Activated T-helper 1 cell treated with anti-CD3 and anti-CD28 coated beads, Interleukin-12 subunit alpha, Interleukin-12 subunit beta, Interleukin-2, Interleukin-4 antibody, amounts not matched to agents 30 ng/mL and 10 ng/mL and 1 ng/mL, durations not matched to agents 14 hours and 24 hours and 36 hours (primary cell): ENCODE measurements at regions not wholly inside any gene's neighbourhood (a gene's known extent, or its start where the extent isn't known, plus 50 kb on each side); places are given as distances from the start of the nearest gene placed in this dataset.
A peak's percentile ranks its signal among the peaks of the same experiment; 100 is the strongest.
"Not testable (repeated sequence)": the region's sequence is repeated elsewhere in the genome, so short reads cannot be mapped to it uniquely, and the experiment has no call there.

Experiments
- DNase-seq: peaks from one replicate; pipeline ENCODE4 v3.0.0; 2021; ENCODE audit warnings: low spot score
- H3K27ac Mint-ChIP-seq: one replicate; pipeline ENCODE4 v1.8.0; 2021; ENCODE audit warnings: mild to moderate bottlenecking, mixed read lengths
- H3K27me3 Mint-ChIP-seq: one replicate; pipeline ENCODE4 v1.8.0; 2022; ENCODE audit warnings: mild to moderate bottlenecking, moderate library complexity, mixed read lengths; ENCODE audit not compliant: insufficient read depth
- H3K36me3 Mint-ChIP-seq: one replicate; pipeline ENCODE4 v1.8.0; 2021; ENCODE audit warnings: low read depth, mixed read lengths
- H3K4me1 Mint-ChIP-seq: one replicate; pipeline ENCODE4 v1.8.0; 2021; ENCODE audit warnings: low read depth, mixed read lengths
- H3K4me3 Mint-ChIP-seq: one replicate; pipeline ENCODE4 v1.8.0; 2021; ENCODE audit warnings: mild to moderate bottlenecking, moderate library complexity, mixed read lengths
- H3K9me3 Mint-ChIP-seq: one replicate; pipeline ENCODE4 v1.8.0; 2021; ENCODE audit warnings: mixed read lengths
- intact Hi-C: fragments of 100-400 bp; cut with micrococcal nuclease; formaldehyde crosslinking; loops from one replicate; pipeline ENCODE4 v1.15.1; 2024

GRCh38 chr6:27547157-27548075, 74.5 kb upstream of the ZNF184 start:
- intact Hi-C loops, result no loop called here
- Mint-ChIP-seq H3K27me3 (peaks cover 76% of the 10 kb centered on the region), H3K4me3 (peak overlapping the region; percentile 62), H3K9me3 (peaks cover 18% of the 10 kb centered on the region), H3K36me3 (no peaks in the 10 kb centered on the region), H3K27ac (no peak overlapping the region), H3K4me1 (peaks cover 27% of the 10 kb centered on the region)
- DNase-seq, result no peak

- Mint-ChIP-seq H3K4me1 (peaks cover 27% of the 10 kb centered on the region), H3K27ac (no peak overlapping the region), H3K4me3 (no peak overlapping the region), H3K9me3 (peaks cover 18% of the 10 kb centered on the region), H3K36me3 (no peaks in the 10 kb centered on the region), H3K27me3 (peaks cover 82% of the 10 kb centered on the region)
- no peak for DNase-seq
- intact Hi-C loops, result no loop called here
Measured at GRCh38 chr6:27546522-27546921, 73.6 kb upstream of the ZNF184 start.

- intact Hi-C loops, result loop anchor here (2.0 kb wide), 1 partner anchor 13 kb away; no protein-coding TSS in a partner anchor
- Mint-ChIP-seq H3K9me3 (peaks cover 18% of the 10 kb centered on the region), H3K4me1 (peaks cover 27% of the 10 kb centered on the region), H3K27ac (no peak overlapping the region), H3K36me3 (no peaks in the 10 kb centered on the region), H3K4me3 (peak overlapping the region; percentile 77), H3K27me3 (peaks cover 86% of the 10 kb centered on the region)
- DNase-seq, result peak; percentile 10
Measured at GRCh38 chr6:27545271-27546046, 72.6 kb upstream of the ZNF184 start.

- intact Hi-C loops, result loop anchor here (2.0 kb wide), 1 partner anchor 14 kb away; no protein-coding TSS in a partner anchor
- no peak overlapping the region for H3K27ac Mint-ChIP-seq
- peaks cover 27% of the 10 kb centered on the region for H3K4me1 Mint-ChIP-seq
- peak overlapping the region; percentile 77 for H3K4me3 Mint-ChIP-seq
- no peaks in the 10 kb centered on the region for H3K36me3 Mint-ChIP-seq
- H3K27me3 Mint-ChIP-seq, result peaks cover 85% of the 10 kb centered on the region
- peaks cover 18% of the 10 kb centered on the region for H3K9me3 Mint-ChIP-seq
- DNase-seq, result no peak
Measured at GRCh38 chr6:27544612-27545260, 71.8 kb upstream of the ZNF184 start.

- not testable (repeated sequence) for H3K36me3 Mint-ChIP-seq, H3K4me3 Mint-ChIP-seq, DNase-seq, H3K27ac Mint-ChIP-seq
- intact Hi-C loops, result loop anchor here (2.0 kb wide), 1 partner anchor 15 kb away; no protein-coding TSS in a partner anchor
- Mint-ChIP-seq H3K9me3 (peaks cover 18% of the 10 kb centered on the region), H3K27me3 (peaks cover 84% of the 10 kb centered on the region), H3K4me1 (peaks cover 27% of the 10 kb centered on the region)
Measured at GRCh38 chr6:27544135-27544534, 71.2 kb upstream of the ZNF184 start.

- intact Hi-C loops, result no loop called here
- Mint-ChIP-seq H3K4me3 (no peak overlapping the region), H3K36me3 (no peaks in the 10 kb centered on the region), H3K9me3 (peaks cover 18% of the 10 kb centered on the region), H3K27me3 (peaks cover 80% of the 10 kb centered on the region), H3K27ac (no peak overlapping the region), H3K4me1 (peaks cover 17% of the 10 kb centered on the region)
- no peak for DNase-seq
Measured at GRCh38 chr6:27542485-27542884, 69.6 kb upstream of the ZNF184 start.

- H3K4me1 Mint-ChIP-seq, result peaks cover 12% of the 10 kb centered on the region
- H3K27ac Mint-ChIP-seq, result no peak overlapping the region
- DNase-seq, result no peak
- H3K4me3 Mint-ChIP-seq, result no peak overlapping the region
- H3K27me3 Mint-ChIP-seq, result peaks cover 75% of the 10 kb centered on the region
- intact Hi-C loops, result no loop called here
- no peaks in the 10 kb centered on the region for H3K36me3 Mint-ChIP-seq
- peaks cover 12% of the 10 kb centered on the region for H3K9me3 Mint-ChIP-seq
Measured at GRCh38 chr6:27541933-27542297, 69.0 kb upstream of the ZNF184 start.

GRCh38 chr6:27541212-27541932, 68.5 kb upstream of the ZNF184 start:
- peaks cover 70% of the 10 kb centered on the region for H3K27me3 Mint-ChIP-seq
- peaks cover 7% of the 10 kb centered on the region for H3K9me3 Mint-ChIP-seq
- no peaks in the 10 kb centered on the region for H3K36me3 Mint-ChIP-seq
- H3K4me1 Mint-ChIP-seq, result peaks cover 12% of the 10 kb centered on the region
- no peak overlapping the region for H3K27ac Mint-ChIP-seq
- intact Hi-C loops, result no loop called here
- no peak overlapping the region for H3K4me3 Mint-ChIP-seq
- no peak for DNase-seq

GRCh38 chr6:27539551-27539950, 66.6 kb upstream of the ZNF184 start:
- no peak for DNase-seq
- intact Hi-C loops, result no loop called here
- no peaks in the 10 kb centered on the region for H3K36me3 Mint-ChIP-seq
- H3K9me3 Mint-ChIP-seq, result no peaks in the 10 kb centered on the region
- H3K4me3 Mint-ChIP-seq, result no peak overlapping the region
- peaks cover 3% of the 10 kb centered on the region for H3K4me1 Mint-ChIP-seq
- peaks cover 52% of the 10 kb centered on the region for H3K27me3 Mint-ChIP-seq
- no peak overlapping the region for H3K27ac Mint-ChIP-seq

- H3K9me3 Mint-ChIP-seq, result no peaks in the 10 kb centered on the region
- no peak overlapping the region for H3K4me3 Mint-ChIP-seq
- H3K27me3 Mint-ChIP-seq, result peaks cover 14% of the 10 kb centered on the region
- no peak for DNase-seq
- H3K27ac Mint-ChIP-seq, result no peak overlapping the region
- intact Hi-C loops, result no loop called here
- H3K36me3 Mint-ChIP-seq, result no peaks in the 10 kb centered on the region
- no peaks in the 10 kb centered on the region for H3K4me1 Mint-ChIP-seq
Measured at GRCh38 chr6:27532820-27533538, 60.1 kb upstream of the ZNF184 start.

GRCh38 chr6:27531772-27532459, 59.0 kb upstream of the ZNF184 start:
- H3K4me1 Mint-ChIP-seq, result no peaks in the 10 kb centered on the region
- no peak for DNase-seq
- H3K27ac Mint-ChIP-seq, result no peak overlapping the region
- H3K27me3 Mint-ChIP-seq, result peaks cover 10% of the 10 kb centered on the region
- no peaks in the 10 kb centered on the region for H3K9me3 Mint-ChIP-seq
- no peak overlapping the region for H3K4me3 Mint-ChIP-seq
- intact Hi-C loops, result no loop called here
- no peaks in the 10 kb centered on the region for H3K36me3 Mint-ChIP-seq
